GM18498 (cell line): ENCODE measurements at regions not wholly inside any gene's neighbourhood (a gene's known extent, or its start where the extent isn't known, plus 50 kb on each side); places are given as distances from the start of the nearest gene placed in this dataset.
"Not testable (repeated sequence)": the region's sequence is repeated elsewhere in the genome, so short reads cannot be mapped to it uniquely, and the experiment has no call there.

ENCODE experiments used
- ATAC-seq: cut with Tn5 transposase; IDR thresholded peaks from one replicate; pipeline ENCODE4 v1.9.1; 2021; ENCODE audit warnings: mild to moderate bottlenecking, moderate library complexity; ENCODE audit not compliant: unreplicated experiment

- no peak for ATAC-seq
Observed at GRCh38 chr3:174442302-174442682, 416.8 kb upstream of the NAALADL2 start.

- no peak for ATAC-seq
Observed at GRCh38 chr3:174444391-174444790, 414.7 kb upstream of the NAALADL2 start.

GRCh38 chr3:174457758-174458157 lies 401.4 kb upstream of the NAALADL2 start:
- no peak for ATAC-seq

- no peak for ATAC-seq
Observed at GRCh38 chr3:174460831-174461230, 398.3 kb upstream of the NAALADL2 start.

DNA sequence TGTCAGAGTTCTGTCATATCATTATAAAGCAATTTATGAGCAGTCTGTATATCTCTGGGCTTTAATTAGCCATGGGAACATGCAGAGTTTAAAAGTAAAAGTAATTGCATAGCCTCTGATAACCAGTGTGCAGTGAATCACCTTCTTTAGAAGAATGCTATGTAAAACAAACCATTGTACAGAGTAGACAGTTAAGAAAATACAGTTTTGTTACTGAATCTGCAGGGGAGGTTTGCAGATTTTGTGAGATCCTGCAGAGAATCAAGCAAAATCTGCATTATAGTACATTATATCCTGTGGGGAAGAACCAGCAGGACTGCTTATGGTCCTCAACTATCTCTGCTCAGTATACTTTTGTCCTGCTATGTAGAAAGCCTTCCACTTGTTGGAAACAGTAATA lies 396.2 kb upstream of the NAALADL2 start:
- ATAC-seq, result no peak

DNA sequence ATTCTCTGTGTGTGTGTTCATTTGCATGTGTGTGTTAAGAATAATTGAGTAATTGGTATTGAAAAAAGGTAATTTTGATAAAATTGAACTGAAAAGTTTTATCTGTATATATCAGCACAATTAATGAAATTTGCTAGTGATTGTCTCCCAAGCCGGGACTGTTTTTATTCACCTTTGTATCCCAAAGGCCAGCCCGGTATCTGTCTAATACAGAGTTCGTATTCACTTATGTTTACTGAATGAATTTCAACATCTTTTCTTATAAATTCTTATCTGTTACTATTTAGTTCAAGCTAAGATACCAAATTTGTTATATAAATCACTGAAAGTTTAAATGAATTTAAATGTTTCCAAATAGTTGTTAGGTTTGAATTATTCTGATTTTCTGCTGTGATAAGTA lies 394.0 kb upstream of the NAALADL2 start:
- ATAC-seq, result no peak

DNA sequence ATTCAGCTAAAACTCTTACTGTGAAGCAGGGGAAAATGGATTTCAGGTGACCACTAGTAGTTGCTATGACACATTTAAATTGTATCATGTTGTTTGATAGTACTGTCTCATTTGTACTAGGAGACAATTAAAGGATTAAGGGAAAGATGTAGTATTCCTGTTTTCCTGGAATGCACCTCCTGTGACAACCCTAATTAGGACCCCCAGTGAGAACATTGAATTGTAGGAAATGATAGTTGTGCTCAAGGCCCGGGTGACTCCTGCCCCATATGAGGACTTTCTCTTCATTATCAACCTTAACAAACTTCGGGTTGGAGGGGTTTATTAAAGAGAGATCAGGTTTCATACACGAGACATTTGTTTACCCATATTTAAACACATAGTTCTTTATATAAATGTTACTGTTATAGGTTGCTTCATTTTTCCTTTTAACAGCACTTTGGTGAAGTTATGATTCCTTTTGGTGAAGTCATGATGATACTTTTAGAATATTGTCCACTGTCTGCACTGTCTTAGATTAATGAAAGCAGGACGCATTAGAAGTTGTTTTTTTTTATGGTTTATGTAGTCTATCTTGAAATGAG lies 392.6 kb upstream of the NAALADL2 start:
- ATAC-seq, result no peak

DNA sequence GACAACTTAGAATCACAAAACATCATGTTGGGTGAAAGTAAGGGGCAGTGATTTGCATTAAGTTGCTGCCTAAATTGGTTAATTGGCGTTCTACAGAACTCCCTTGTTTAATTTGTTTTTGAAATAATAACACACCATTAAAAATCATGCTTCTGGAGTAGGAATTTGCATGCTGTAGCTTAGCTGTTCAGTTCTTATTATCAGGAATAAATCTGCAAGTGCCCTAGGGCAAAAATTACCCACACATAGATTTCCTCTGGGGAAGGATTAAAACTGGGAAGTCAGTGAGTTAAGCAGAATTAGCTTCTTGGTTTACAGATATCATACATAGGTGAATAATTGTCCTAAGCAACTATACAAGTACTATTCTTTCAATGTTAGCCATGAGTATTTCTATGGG lies 381.6 kb upstream of the NAALADL2 start:
- no peak for ATAC-seq

DNA sequence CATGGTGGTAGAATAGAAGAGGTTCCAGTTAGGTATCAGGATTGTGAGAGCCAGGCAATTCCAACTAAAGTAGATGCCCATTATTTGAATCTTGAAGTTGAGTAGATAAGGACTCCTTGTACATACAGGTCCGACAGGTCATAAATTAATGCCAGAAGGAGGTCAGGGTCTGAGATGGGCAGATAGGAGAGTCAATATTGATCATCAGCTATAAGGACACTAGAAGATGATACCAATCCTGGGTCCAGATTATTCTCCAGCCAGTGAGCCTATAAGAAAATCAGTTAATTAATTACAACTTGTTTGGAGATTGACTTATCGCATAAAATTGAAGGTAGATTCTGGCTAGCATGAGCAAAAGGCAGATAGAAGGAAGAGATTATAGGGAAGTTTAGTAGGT lies 378.4 kb upstream of the NAALADL2 start:
- ATAC-seq, result no peak

GRCh38 chr3:174482541-174482940 lies 376.6 kb upstream of the NAALADL2 start:
- no peak for ATAC-seq

DNA sequence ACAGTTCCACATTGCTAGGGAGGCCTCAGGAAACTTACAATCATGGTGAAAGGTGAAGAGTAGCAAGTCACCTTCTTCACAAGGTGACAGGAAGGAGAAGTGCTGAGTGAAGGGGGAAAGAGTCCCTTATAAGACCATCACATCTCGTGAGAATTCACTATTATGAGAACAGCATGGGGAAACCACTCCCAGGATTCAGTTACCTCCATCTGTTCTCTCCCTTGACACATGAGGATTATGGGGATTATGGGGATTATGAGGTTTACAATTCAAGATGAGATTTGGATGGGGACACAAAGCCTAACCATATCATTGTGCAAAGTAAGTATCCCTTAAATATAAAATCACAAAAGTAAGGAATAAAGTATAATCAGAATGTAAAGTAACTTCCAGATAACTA lies 375.9 kb upstream of the NAALADL2 start:
- ATAC-seq, result no peak

GRCh38 chr3:174483856-174484255 lies 375.3 kb upstream of the NAALADL2 start:
- not testable (repeated sequence) for ATAC-seq

GRCh38 chr3:174488527-174488926 lies 370.6 kb upstream of the NAALADL2 start:
- ATAC-seq, result no peak

- ATAC-seq, result no peak
Observed at GRCh38 chr3:174495311-174495710, 363.8 kb upstream of the NAALADL2 start.

GRCh38 chr3:174495928-174496327 lies 363.2 kb upstream of the NAALADL2 start:
- ATAC-seq, result no peak

DNA sequence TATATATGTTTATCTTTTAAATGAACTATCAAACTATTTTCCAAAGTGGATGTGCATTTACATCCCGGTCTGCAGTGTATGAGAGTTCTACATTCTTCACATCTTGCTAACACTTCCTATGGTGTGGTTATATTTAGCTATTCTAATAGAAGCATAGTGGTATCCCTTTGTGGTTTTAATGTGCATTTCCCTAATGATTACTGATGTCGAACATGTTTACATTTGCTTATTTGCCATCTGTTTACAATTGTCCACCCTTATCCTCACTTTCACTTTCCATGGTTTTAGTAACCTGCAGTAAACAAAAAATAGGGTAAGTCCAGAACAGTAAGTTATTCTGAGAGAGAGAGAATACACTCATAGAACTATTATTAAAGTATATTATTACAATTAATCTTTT lies 360.5 kb upstream of the NAALADL2 start:
- ATAC-seq, result no peak

GRCh38 chr3:174505266-174505665 lies 353.9 kb upstream of the NAALADL2 start:
- no peak for ATAC-seq

DNA sequence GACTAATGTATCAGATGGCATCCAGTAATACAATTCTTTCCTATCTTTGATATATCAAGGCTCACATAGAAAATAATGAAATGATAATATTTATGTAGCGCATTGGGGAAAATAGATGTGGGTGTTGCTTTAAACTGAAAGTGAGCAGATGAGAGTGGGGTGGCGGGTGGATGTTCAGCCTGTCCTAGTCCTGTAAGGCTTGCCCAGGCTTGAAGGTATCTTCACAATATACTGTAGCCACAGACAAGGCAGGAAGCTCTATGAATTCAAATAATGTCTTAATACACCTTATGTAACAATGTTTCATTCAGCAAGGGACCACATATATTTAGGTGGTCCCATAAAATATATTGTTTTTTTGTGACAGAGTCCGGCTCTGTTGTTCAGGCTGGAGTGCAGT lies 334.9 kb upstream of the NAALADL2 start:
- no peak for ATAC-seq

DNA sequence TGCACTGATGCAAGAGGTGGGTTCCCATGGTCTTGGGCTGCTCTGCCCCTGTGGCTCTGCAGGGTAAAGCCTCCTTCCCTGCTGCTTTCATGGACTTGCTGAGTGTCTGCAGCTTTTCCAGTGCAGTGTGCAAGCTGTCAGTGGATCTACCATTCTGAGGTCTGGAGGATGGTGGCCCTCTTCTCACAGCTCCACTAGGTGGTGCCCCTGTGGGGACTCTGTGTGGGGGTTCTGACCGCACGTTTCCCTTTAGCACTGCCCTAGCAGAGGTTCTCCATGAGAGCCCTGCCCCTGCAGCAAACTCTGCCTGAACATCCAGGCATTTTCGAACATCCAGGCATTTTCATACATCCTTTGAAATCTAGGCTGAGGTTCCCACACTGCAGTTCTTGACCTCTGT lies 329.8 kb upstream of the NAALADL2 start:
- ATAC-seq, result no peak

DNA sequence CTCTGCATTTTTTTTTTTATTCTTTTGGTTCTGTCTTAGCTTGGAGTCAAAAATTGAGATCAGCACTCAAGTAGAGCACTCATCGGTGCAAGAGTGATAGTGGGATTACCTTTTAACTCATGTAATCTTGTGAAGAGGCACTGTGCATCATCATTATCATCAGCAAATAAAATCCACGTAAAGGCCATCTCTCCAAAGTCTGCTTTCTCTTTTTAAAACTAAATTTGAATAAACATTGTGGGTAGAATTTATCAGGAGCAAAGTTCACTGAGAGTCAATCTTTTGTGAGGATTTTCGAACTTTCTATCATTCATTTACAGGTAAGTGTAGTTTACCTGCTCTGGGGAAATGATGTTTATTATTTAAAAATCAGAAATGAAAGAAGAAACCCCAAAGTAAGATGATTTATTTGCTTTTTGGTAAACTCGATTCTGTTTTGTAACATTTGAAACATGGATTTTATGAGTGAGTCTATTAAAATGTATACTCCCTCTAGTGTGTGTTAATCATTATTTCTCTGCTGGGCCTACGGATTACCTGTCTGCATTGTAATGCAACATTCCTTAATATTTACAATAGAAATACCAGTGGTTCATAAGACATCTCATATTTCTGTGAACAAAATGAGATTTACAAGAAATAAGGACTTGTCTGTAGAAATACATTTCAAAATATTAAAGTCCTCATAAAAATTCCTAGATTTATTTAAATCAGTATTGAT lies 327.7 kb upstream of the NAALADL2 start:
- no peak for ATAC-seq

- ATAC-seq, result no peak
Observed at GRCh38 chr3:174532216-174532615, 326.9 kb upstream of the NAALADL2 start.

DNA sequence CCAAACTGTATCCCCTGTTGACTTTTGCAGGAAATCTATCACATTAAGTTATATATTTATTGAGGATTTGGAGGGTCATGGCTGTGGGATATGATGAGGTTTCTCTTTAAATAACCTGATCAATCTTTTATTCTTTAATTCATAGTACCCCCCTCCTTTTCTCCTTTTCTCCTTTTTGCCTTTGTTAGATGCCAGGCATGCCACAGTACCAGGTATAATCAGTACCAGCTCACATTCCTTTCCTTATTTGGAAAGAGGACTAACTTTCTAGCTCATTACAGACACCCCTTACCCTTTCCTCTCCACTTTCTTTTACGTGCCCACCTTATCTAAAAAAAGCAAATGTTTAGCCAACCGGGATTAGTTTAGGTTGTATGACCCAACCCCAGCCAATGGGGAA lies 326.4 kb upstream of the NAALADL2 start:
- no peak for ATAC-seq

DNA sequence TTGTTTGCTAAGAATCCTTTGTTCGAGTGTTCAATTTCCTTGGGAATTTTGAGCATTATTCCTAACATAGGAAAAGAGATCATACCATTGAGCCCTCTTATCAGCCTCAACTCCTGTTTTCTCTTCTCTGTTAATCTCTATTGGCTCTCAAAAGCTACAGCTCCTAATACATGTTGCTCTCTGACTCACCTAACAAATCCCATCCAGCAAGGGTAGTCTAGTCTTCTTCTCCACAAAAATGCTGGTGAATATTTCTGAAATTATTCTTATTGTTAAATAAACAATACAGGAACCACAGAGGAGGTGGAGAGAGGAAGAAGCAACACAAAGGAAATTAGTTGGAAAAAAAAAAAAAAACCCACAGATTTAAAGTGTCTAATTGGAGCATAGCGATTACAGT lies 325.8 kb upstream of the NAALADL2 start:
- no peak for ATAC-seq
